Tibial nerve (tissue), 3 donors: ENCODE measurements at regions not wholly inside any gene's neighbourhood (a gene's known extent, or its start where the extent isn't known, plus 50 kb on each side); places are given as distances from the start of the nearest gene placed in this dataset.

Experiments
- POLR2A ChIP-seq, 2 donors: fragments of 450-650 bp; IDR thresholded peaks; one replicate each; pipeline ENCODE4 v1.6.1; 2017; ENCODE audit warnings: antibody characterized with exemption in 2 of 2, mild to moderate bottlenecking in 2 of 2, moderate library complexity in 2 of 2
- TF ChIP-seq, protein P1 (sequence below), 5 experiments: fragments of 200-600 bp in 3 of 5; fragments of 450-650 bp in 2 of 5; sonication (generic) in 3 of 5; IDR thresholded peaks; one replicate each; pipeline ENCODE4 v1.5.1; 2016 to 2019; ENCODE audit warnings: antibody characterized with exemption in 5 of 5, mild to moderate bottlenecking in 3 of 5, moderate library complexity in 2 of 5

DNA sequence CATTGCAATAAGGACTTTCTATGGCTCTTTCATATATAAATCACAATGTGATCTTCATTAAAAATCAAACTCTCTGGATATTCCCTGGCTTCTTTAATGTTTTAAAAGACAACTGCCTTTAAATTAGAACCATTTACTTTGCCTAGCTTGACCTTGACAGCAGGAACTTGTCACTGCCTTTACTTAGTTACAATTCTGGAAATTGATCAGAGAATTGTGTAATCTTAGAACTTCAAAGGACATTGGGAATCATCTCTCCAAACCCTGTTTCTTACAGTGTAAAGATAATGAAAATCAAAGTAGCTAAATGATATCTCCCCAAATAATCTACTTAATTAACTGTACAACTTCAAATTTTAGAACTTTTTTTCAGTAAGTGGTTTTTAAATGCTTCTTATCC is 517.6 kb upstream of the CCDC179 start:
- TF ChIP-seq, protein P1, sequence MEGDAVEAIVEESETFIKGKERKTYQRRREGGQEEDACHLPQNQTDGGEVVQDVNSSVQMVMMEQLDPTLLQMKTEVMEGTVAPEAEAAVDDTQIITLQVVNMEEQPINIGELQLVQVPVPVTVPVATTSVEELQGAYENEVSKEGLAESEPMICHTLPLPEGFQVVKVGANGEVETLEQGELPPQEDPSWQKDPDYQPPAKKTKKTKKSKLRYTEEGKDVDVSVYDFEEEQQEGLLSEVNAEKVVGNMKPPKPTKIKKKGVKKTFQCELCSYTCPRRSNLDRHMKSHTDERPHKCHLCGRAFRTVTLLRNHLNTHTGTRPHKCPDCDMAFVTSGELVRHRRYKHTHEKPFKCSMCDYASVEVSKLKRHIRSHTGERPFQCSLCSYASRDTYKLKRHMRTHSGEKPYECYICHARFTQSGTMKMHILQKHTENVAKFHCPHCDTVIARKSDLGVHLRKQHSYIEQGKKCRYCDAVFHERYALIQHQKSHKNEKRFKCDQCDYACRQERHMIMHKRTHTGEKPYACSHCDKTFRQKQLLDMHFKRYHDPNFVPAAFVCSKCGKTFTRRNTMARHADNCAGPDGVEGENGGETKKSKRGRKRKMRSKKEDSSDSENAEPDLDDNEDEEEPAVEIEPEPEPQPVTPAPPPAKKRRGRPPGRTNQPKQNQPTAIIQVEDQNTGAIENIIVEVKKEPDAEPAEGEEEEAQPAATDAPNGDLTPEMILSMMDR (IDR thresholded peaks at IDR 0.05): no peak
- TF ChIP-seq POLR2A (IDR thresholded peaks at IDR 0.05): no peak
